GM12875 (cell line): ENCODE measurements at regions not wholly inside any gene's neighbourhood (a gene's known extent, or its start where the extent isn't known, plus 50 kb on each side); places are given as distances from the start of the nearest gene placed in this dataset.
"Not testable (repeated sequence)": the region's sequence is repeated elsewhere in the genome, so short reads cannot be mapped to it uniquely, and the experiment has no call there.

ENCODE experiments used
- H3K4me3 ChIP-seq: one replicate; pipeline ENCODE4 v1.5.1; 2011; ENCODE audit warnings: low read depth, low read length, control low read depth
- CTCF ChIP-seq: IDR thresholded peaks from 2 replicates; pipeline ENCODE4 v1.5.1; 2011; ENCODE audit warnings: low read depth, mild to moderate bottlenecking, control low read depth, inconsistent platforms, low read length, moderate library complexity, borderline replicate concordance; ENCODE audit not compliant: insufficient read depth

- H3K4me3 ChIP-seq = no peak overlapping the region
- no peak for TF ChIP-seq CTCF
Observed at GRCh38 chr1:213782941-213783672, 204.7 kb upstream of the PROX1 start.

DNA sequence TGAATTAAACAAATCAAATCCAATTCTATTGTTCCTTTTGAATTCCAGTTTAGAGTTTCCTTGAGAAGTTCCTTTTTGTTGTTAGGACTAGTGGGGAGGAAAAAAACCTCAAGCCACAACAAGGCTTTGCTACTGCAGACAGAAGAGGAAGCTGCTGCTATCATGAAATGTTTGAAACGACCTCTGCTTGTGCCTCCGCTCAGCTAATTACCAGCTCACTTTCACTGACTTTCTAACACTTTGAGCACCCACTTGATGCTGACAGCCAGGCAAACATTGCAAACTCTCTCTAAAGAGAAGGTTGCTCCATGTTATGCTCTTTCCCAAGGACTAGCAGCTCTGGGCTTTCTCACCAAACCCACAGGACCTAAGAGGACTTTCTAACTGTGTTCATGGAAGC lies 203.9 kb upstream of the PROX1 start:
- no peak for TF ChIP-seq CTCF
- H3K4me3 ChIP-seq = no peak overlapping the region

DNA sequence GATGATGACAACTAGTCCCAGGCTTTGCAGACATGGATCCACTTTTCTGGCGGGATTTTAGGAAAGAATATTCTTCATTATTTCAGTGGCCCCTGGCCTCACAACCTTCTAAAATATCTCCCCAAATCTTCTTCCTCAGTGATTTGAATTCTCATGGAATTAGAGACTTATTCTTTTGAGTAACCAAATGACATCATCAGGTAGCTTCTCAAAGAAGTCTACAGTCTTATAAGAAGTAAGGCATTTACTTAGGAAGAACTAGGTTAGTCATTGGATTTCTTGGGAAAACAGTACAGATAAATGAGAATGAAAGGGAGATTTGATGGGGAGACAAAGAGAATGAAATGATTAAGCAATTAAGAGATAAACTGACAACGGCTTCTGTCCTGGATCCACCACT lies 201.1 kb upstream of the PROX1 start:
- TF ChIP-seq CTCF = no peak
- H3K4me3 ChIP-seq = no peak overlapping the region

GRCh38 chr1:213790565-213790964 lies 197.2 kb upstream of the PROX1 start:
- no peak for TF ChIP-seq CTCF
- H3K4me3 ChIP-seq = no peak overlapping the region

DNA sequence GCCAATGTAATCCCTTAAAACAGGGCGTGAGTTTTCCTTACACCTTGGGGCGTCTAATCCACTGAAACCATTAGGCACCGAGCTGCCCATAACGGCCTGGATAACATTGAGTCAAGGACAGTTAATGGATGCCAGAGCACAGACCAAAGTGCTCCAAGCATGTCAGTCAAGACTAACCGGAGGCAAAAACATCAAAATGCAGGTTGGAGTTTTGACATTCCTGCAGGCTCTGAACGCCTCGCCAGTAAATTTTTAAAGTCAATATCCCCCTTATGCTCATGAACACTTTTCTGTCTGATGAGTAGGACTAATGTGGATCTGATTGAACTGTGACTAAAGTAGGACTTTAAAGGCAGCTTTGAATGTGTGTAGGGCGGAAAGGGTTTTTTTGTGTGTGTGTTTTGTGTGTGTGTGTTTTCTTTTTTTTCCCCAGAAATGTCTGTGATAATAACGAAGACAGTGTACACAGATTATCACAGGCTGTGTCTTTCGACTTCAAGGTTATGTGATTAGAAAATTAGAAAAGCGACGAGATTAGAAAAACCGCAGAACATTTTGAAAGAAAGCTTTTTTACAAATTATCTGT lies 194.2 kb upstream of the PROX1 start:
- no peak for TF ChIP-seq CTCF
- no peak overlapping the region for H3K4me3 ChIP-seq

GRCh38 chr1:213796525-213796924 lies 191.2 kb upstream of the PROX1 start:
- no peak for TF ChIP-seq CTCF
- no peak overlapping the region for H3K4me3 ChIP-seq

DNA sequence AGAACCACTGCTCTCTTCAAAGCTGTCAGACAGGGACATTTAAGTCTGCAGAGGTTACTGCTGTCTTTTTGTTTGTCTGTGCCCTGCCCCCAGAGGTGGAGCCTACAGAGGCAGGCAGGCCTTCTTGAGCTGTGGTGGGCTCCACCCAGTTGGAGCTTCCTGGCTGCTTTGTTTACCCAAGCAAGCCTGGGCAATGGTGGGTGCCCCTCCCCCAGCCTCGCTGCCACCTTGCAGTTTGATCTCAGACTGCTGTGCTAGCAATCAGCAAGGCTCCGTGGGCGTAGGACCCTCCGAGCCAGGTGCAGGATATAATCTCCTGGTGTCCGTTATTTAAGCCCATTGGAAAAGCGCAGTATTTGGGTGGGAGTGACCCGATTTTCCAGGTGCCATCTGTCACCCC lies 179.5 kb upstream of the PROX1 start:
- not testable (repeated sequence) for H3K4me3 ChIP-seq
